Natural killer cell (primary cell): ENCODE measurements at regions not wholly inside any gene's neighbourhood (a gene's known extent, or its start where the extent isn't known, plus 50 kb on each side); places are given as distances from the start of the nearest gene placed in this dataset.

Experiments used
- ATAC-seq, 3 donors: fragments of 150-1000 bp in 2 of 3; fragments of 200-7000 bp in 1 of 3; cut with Tn5 transposase; 1 replicate in 1 of 3; 2 replicates in 2 of 3; pipeline ENCODE4 v1.10.0; 2021; ENCODE audit warnings: mild to moderate bottlenecking in 2 of 3, moderate library complexity in 2 of 3
- DNase-seq, 2 donors: peaks; one replicate each; pipeline versions ENCODE4 v3.0.0 to v3.0.0-alpha.2; 2013 to 2021; ENCODE audit warnings: mixed read lengths in 1 of 2
- H3K27ac ChIP-seq: one replicate; pipeline ENCODE4 v1.5.1; 2013; ENCODE audit warnings: mild to moderate bottlenecking, low read length
- H3K27me3 ChIP-seq: one replicate; pipeline ENCODE4 v1.6.1; 2013; ENCODE audit warnings: low read length; ENCODE audit not compliant: control insufficient read depth, insufficient read depth
- H3K36me3 ChIP-seq: one replicate; pipeline ENCODE4 v1.6.1; 2013; ENCODE audit warnings: low read length; ENCODE audit not compliant: control insufficient read depth, insufficient read depth
- H3K4me1 ChIP-seq: one replicate; pipeline ENCODE4 v1.6.1; 2013; ENCODE audit warnings: low read length; ENCODE audit not compliant: control insufficient read depth, insufficient read depth
- H3K4me3 ChIP-seq: one replicate; pipeline ENCODE4 v1.5.1; 2013; ENCODE audit warnings: low read length
- H3K9me3 ChIP-seq: one replicate; pipeline ENCODE4 v1.6.1; 2013; ENCODE audit warnings: low read length; ENCODE audit not compliant: control insufficient read depth, insufficient read depth
- H3K27ac Mint-ChIP-seq, 2 donors: one replicate each; pipeline ENCODE4 v1.8.0; 2022; ENCODE audit warnings: mild to moderate bottlenecking in 2 of 2, mixed read lengths in 2 of 2, moderate library complexity in 1 of 2
- H3K27me3 Mint-ChIP-seq, 2 donors: one replicate each; pipeline ENCODE4 v1.8.0; 2022; ENCODE audit warnings: low read depth in 2 of 2, mixed read lengths in 2 of 2
- H3K36me3 Mint-ChIP-seq: one replicate; pipeline ENCODE4 v1.8.0; 2022; ENCODE audit warnings: mixed read lengths
- H3K4me1 Mint-ChIP-seq, 2 donors: one replicate each; pipeline ENCODE4 v1.8.0; 2022; ENCODE audit warnings: mixed read lengths in 2 of 2
- H3K4me3 Mint-ChIP-seq: one replicate; pipeline ENCODE4 v1.8.0; 2022; ENCODE audit warnings: mild to moderate bottlenecking, moderate library complexity, mixed read lengths
- H3K9me3 Mint-ChIP-seq, 2 donors: one replicate each; pipeline ENCODE4 v1.8.0; 2022; ENCODE audit warnings: mixed read lengths in 2 of 2
- whole genome bisulfite sequencing: methylation state at CpG from one replicate; pipeline ENCODE4 v1.1.7; 2013; ENCODE audit warnings: missing lambda C conversion rate; ENCODE audit not compliant: insufficient coverage; 5-methylcytosine and 5-hydroxymethylcytosine counted together
- intact Hi-C: fragments of 100-400 bp; cut with micrococcal nuclease; formaldehyde crosslinking; loops from one replicate; pipeline ENCODE4 v1.14.2; 2022
- TF ChIP-seq, protein P1 (sequence below): fragments of 200-600 bp; IDR thresholded peaks from one replicate; pipeline ENCODE4 v1.8.0; 2022; ENCODE audit warnings: antibody characterized with exemption

DNA sequence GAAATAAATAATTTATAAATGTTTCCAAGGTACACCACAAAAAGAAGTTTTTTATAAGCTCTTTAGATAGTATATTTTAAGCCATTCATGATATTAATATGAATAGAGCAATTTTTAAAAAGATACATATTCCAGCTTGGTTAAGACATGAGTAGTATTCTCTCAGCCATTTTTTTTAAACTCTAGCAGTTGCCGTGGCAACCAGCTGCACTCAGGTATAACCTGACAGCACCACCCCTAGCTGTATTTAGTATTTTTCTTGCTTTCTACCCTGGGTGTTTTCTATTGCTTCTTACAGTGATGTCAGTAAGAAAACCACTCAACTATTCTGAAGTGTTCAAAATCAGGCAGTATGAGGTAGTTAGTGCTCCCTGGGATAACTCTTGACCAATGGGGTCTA is 496.3 kb upstream of the CNTN3 start:
- Histone ChIP-seq H3K4me3 (no peak overlapping the region), H3K4me1 (no peaks in the 10 kb centered on the region), H3K9me3 (no peaks in the 10 kb centered on the region), H3K27ac (no peak overlapping the region), H3K36me3 (no peaks in the 10 kb centered on the region), H3K27me3 (no peaks in the 10 kb centered on the region)
- intact Hi-C loops, result no loop called here
- Mint-ChIP-seq H3K27me3 (no peaks in the 10 kb centered on the region), H3K9me3 (peaks cover 4 to 8% of the 10 kb centered on the region in 2 donors), H3K4me1 (no peaks in the 10 kb centered on the region), H3K4me3 (no peak overlapping the region), H3K27ac (no peak overlapping the region), H3K36me3 (no peaks in the 10 kb centered on the region)
- DNase-seq, result no peak
- no CpG with 5 or more reads among the region's 1 CpG for WGBS
- TF ChIP-seq, protein P1, sequence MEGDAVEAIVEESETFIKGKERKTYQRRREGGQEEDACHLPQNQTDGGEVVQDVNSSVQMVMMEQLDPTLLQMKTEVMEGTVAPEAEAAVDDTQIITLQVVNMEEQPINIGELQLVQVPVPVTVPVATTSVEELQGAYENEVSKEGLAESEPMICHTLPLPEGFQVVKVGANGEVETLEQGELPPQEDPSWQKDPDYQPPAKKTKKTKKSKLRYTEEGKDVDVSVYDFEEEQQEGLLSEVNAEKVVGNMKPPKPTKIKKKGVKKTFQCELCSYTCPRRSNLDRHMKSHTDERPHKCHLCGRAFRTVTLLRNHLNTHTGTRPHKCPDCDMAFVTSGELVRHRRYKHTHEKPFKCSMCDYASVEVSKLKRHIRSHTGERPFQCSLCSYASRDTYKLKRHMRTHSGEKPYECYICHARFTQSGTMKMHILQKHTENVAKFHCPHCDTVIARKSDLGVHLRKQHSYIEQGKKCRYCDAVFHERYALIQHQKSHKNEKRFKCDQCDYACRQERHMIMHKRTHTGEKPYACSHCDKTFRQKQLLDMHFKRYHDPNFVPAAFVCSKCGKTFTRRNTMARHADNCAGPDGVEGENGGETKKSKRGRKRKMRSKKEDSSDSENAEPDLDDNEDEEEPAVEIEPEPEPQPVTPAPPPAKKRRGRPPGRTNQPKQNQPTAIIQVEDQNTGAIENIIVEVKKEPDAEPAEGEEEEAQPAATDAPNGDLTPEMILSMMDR, result no peak
- ATAC-seq, result no peak

DNA sequence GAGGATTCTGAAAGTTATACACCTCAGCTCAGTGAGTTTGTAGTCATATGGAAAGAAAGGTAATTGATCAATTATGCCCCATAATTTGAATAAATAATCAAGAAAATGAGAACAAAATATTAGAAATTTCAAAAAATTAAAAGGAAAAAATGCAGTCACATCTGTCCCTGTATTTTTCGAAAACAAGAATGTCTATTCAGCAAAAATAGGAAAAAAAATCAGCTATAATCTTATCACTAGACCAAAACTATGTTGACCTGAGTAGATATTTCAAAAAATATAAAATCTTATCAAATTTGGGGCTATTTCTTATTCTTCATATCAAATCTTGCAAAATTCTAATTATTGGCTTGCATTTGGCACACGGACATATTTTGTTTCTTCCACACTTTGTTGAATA is 501.2 kb upstream of the CNTN3 start:
- Mint-ChIP-seq H3K36me3 (no peaks in the 10 kb centered on the region), H3K27ac (no peak overlapping the region), H3K4me3 (no peak overlapping the region), H3K27me3 (no peaks in the 10 kb centered on the region), H3K9me3 (peaks cover 9 to 13% of the 10 kb centered on the region in 2 donors), H3K4me1 (no peaks in the 10 kb centered on the region)
- Histone ChIP-seq H3K27ac (no peak overlapping the region), H3K36me3 (no peaks in the 10 kb centered on the region), H3K4me3 (no peak overlapping the region), H3K27me3 (no peaks in the 10 kb centered on the region), H3K4me1 (no peaks in the 10 kb centered on the region), H3K9me3 (no peaks in the 10 kb centered on the region)
- ATAC-seq, result no peak
- TF ChIP-seq, protein P1, result no peak
- DNase-seq, result no peak
- no CpG with 5 or more reads among the region's 2 CpGs for WGBS
- intact Hi-C loops, result no loop called here

DNA sequence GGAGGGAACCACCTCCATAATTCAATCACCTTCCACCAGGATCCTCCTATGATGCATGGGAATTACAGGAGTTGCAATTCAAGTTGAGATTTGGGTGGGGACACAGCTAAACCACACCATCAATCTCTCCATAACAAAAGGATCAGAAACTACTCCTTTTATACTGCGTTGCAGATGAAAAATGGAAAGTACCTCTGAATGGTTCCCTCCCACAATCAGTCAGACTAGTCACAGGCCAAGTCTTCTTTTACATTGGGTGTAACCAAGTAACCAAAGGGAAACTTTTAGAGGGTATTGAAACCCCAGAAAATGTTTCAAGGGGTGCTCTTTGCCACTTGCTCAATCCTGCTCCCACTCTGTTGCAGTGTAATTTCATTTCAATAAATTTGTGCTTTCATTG is 504.3 kb upstream of the CNTN3 start:
- no peaks in the 10 kb centered on the region for H3K4me1 Mint-ChIP-seq
- H3K27me3 ChIP-seq, result no peaks in the 10 kb centered on the region
- WGBS, result 89% methylated on average over 1 of the region's 1 CpG
- H3K27ac ChIP-seq, result no peak overlapping the region
- H3K9me3 ChIP-seq, result no peaks in the 10 kb centered on the region
- intact Hi-C loops, result no loop called here
- ATAC-seq (no peak), DNase-seq (no peak)
- H3K36me3 ChIP-seq, result no peaks in the 10 kb centered on the region
- no peaks in the 10 kb centered on the region for H3K27me3 Mint-ChIP-seq
- H3K9me3 Mint-ChIP-seq, result peaks cover 4 to 8% of the 10 kb centered on the region in 2 donors
- H3K36me3 Mint-ChIP-seq, result no peaks in the 10 kb centered on the region
- no peak overlapping the region for H3K27ac Mint-ChIP-seq
- no peak overlapping the region for H3K4me3 ChIP-seq
- H3K4me1 ChIP-seq, result no peaks in the 10 kb centered on the region
- TF ChIP-seq, protein P1, result no peak
- no peak overlapping the region for H3K4me3 Mint-ChIP-seq

DNA sequence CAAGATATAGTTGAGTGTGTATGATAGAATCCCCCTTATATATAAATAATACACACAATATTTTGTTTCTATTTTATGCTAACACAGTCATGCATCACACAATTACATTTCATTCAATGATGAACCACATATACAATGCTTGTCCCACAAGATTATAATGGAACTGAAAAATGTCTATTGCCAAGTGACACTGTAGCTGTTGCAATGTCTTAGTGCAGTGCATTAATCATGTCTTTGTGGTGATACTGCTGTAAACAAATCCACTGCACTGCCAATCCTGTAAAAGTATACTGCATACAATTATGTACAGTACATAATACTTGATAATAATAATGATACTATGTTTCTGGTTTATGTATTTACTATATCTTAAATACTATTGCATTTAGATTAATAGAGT is 512.1 kb upstream of the CNTN3 start:
- Mint-ChIP-seq H3K4me1 (no peaks in the 10 kb centered on the region), H3K4me3 (no peak overlapping the region), H3K9me3 (peaks cover 4 to 17% of the 10 kb centered on the region in 2 donors), H3K27me3 (no peaks in the 10 kb centered on the region), H3K36me3 (no peaks in the 10 kb centered on the region), H3K27ac (no peak overlapping the region)
- Histone ChIP-seq H3K27ac (no peak overlapping the region), H3K4me1 (no peaks in the 10 kb centered on the region), H3K4me3 (no peak overlapping the region), H3K27me3 (no peaks in the 10 kb centered on the region), H3K36me3 (no peaks in the 10 kb centered on the region), H3K9me3 (peaks cover 3% of the 10 kb centered on the region)
- ATAC-seq (no peak), DNase-seq (no peak)
- intact Hi-C loops, result no loop called here
- TF ChIP-seq, protein P1, result no peak
